GM12878 (cell line): ENCODE measurements at regions not wholly inside any gene's neighbourhood (a gene's known extent, or its start where the extent isn't known, plus 50 kb on each side); places are given as distances from the start of the nearest gene placed in this dataset.

Source experiments
- FOXK2 ChIP-seq: fragments of 450-650 bp; IDR thresholded peaks from 2 replicates; pipeline ENCODE4 v1.6.1; 2017; ENCODE audit warnings: mild to moderate bottlenecking, moderate library complexity
- MEF2A ChIP-seq: IDR thresholded peaks from 2 replicates; pipeline ENCODE4 v1.6.1; 2011; ENCODE audit warnings: low read depth, mild to moderate bottlenecking, low read length, moderate library complexity; ENCODE audit not compliant: insufficient read depth
- NFXL1 ChIP-seq: fragments of 450-650 bp; IDR thresholded peaks from 2 replicates; pipeline ENCODE4 v1.6.1; 2017; ENCODE audit warnings: antibody characterized with exemption, mild to moderate bottlenecking, borderline replicate concordance
- TBL1XR1 ChIP-seq: IDR thresholded peaks from 2 replicates; pipeline ENCODE4 v1.6.1; 2012; ENCODE audit warnings: low read depth, low read length, improper control_type of control experiment
- ZSCAN29 ChIP-seq: fragments of 450-650 bp; IDR thresholded peaks from 2 replicates; pipeline ENCODE4 v1.6.1; 2017; ENCODE audit warnings: mild to moderate bottlenecking, moderate library complexity
- TF ChIP-seq, protein P1 (sequence below): IDR thresholded peaks from 2 replicates; pipeline ENCODE4 v1.6.1; 2011; ENCODE audit warnings: borderline replicate concordance, low read depth, mild to moderate bottlenecking, moderate library complexity, mixed read lengths, low read length; ENCODE audit not compliant: insufficient read depth; ENCODE audit errors: extremely low read length

DNA sequence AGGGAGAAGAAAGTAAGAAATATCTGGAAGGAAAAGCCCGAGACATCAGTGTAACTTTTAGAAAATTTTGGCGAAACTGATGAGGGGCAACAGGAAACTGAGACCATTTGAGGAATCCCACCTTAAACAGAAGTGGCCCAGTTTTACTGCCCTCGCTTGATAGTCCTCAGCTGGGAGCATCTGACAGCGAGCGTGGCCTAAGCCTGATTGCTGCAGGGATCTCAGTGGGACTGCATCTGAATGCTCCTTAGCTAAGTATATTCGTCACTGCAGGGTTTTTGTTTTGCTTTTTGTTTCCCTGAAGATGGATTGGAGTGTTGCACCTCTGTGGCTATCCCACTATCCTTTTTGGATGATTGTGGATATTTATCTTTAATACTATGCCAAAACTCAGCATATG is 262.7 kb upstream of the KLHL1 start:
- TF ChIP-seq ZSCAN29 (no peak), TBL1XR1 (no peak), NFXL1 (no peak), FOXK2 (no peak), MEF2A (no peak)
- TF ChIP-seq, protein P1, sequence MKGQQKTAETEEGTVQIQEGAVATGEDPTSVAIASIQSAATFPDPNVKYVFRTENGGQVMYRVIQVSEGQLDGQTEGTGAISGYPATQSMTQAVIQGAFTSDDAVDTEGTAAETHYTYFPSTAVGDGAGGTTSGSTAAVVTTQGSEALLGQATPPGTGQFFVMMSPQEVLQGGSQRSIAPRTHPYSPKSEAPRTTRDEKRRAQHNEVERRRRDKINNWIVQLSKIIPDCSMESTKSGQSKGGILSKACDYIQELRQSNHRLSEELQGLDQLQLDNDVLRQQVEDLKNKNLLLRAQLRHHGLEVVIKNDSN = no peak
